GM23248 (cell line): ENCODE measurements at regions not wholly inside any gene's neighbourhood (a gene's known extent, or its start where the extent isn't known, plus 50 kb on each side); places are given as distances from the start of the nearest gene placed in this dataset.

Experiments used
- DNase-seq: peaks from one replicate; pipeline ENCODE4 v3.0.0-alpha.2; 2015
- H2AFZ ChIP-seq: fragments of 200-600 bp; sonication (generic); 2 replicates; pipeline ENCODE4 v1.6.1; 2016; ENCODE audit warnings: antibody characterized with exemption
- H3F3A ChIP-seq: fragments of 200-600 bp; sonication (generic); 2 replicates; pipeline ENCODE4 v1.6.1; 2016; ENCODE audit warnings: mild to moderate bottlenecking, antibody characterized with exemption, mixed run types; ENCODE audit not compliant: insufficient read depth
- H3K27ac ChIP-seq: fragments of 200-600 bp; sonication (generic); 2 replicates; pipeline ENCODE4 v1.5.1; 2016; ENCODE audit warnings: mild to moderate bottlenecking
- H3K27me3 ChIP-seq: fragments of 200-600 bp; sonication (generic); replicated peaks from 2 replicates; pipeline ENCODE4 v1.6.1; 2016; ENCODE audit warnings: mild to moderate bottlenecking; ENCODE audit not compliant: insufficient read depth
- H3K36me3 ChIP-seq: fragments of 200-600 bp; sonication (generic); 2 replicates; pipeline ENCODE4 v1.6.1; 2016; ENCODE audit warnings: low read depth, mild to moderate bottlenecking
- H3K4me1 ChIP-seq: fragments of 200-600 bp; sonication (generic); 2 replicates; pipeline ENCODE4 v1.6.1; 2016; ENCODE audit warnings: mild to moderate bottlenecking; ENCODE audit not compliant: insufficient read depth
- H3K4me2 ChIP-seq: fragments of 200-600 bp; sonication (generic); one replicate; pipeline ENCODE4 v1.6.1; 2016; ENCODE audit warnings: mild to moderate bottlenecking; ENCODE audit not compliant: unreplicated experiment
- H3K4me3 ChIP-seq: fragments of 200-600 bp; sonication (generic); 2 replicates; pipeline ENCODE4 v1.5.1; 2016; ENCODE audit warnings: mild to moderate bottlenecking
- H3K79me2 ChIP-seq: fragments of 200-600 bp; sonication (generic); 2 replicates; pipeline ENCODE4 v1.6.1; 2016; ENCODE audit warnings: mild to moderate bottlenecking; ENCODE audit not compliant: insufficient read depth
- H3K9ac ChIP-seq: fragments of 200-600 bp; sonication (generic); 2 replicates; pipeline ENCODE4 v1.6.1; 2016; ENCODE audit warnings: mild to moderate bottlenecking
- H3K9me2 ChIP-seq: fragments of 200-600 bp; sonication (generic); 2 replicates; pipeline ENCODE4 v1.6.1; 2016; ENCODE audit warnings: mixed run types, mild to moderate bottlenecking, moderate library complexity; ENCODE audit not compliant: insufficient read depth
- H3K9me3 ChIP-seq: fragments of 200-600 bp; sonication (generic); one replicate; pipeline ENCODE4 v1.6.1; 2017; ENCODE audit warnings: low read depth
- H4K20me1 ChIP-seq: fragments of 200-600 bp; sonication (generic); 2 replicates; pipeline ENCODE4 v1.6.0; 2016; ENCODE audit not compliant: insufficient read depth
- EZH2 ChIP-seq: fragments of 200-600 bp; sonication (generic); IDR thresholded peaks from 2 replicates; pipeline ENCODE4 v1.6.1; 2018; ENCODE audit warnings: antibody characterized with exemption, mild to moderate bottlenecking; ENCODE audit not compliant: insufficient read depth, poor library complexity, severe bottlenecking
- EZH2phosphoT487 ChIP-seq: fragments of 200-600 bp; sonication (generic); IDR thresholded peaks from 2 replicates; pipeline ENCODE4 v1.6.1; 2018; ENCODE audit warnings: antibody characterized with exemption, moderate library complexity, mild to moderate bottlenecking, low read depth; ENCODE audit not compliant: insufficient read depth
- WGBS, 2 experiments: methylation state at CpG; one replicate each; pipeline ENCODE4 v1.1.6; 2015 to 2017; ENCODE audit warnings: low lambda C conversion rate in 2 of 2, low coverage in 1 of 2; ENCODE audit errors: missing lambda C conversion rate in 2 of 2; 5-methylcytosine and 5-hydroxymethylcytosine counted together
- in situ Hi-C: fragments of 300-500 bp; cut with MboI; formaldehyde crosslinking; loops from 2 replicates; pipeline ENCODE4 v1.15.0; 2020

DNA sequence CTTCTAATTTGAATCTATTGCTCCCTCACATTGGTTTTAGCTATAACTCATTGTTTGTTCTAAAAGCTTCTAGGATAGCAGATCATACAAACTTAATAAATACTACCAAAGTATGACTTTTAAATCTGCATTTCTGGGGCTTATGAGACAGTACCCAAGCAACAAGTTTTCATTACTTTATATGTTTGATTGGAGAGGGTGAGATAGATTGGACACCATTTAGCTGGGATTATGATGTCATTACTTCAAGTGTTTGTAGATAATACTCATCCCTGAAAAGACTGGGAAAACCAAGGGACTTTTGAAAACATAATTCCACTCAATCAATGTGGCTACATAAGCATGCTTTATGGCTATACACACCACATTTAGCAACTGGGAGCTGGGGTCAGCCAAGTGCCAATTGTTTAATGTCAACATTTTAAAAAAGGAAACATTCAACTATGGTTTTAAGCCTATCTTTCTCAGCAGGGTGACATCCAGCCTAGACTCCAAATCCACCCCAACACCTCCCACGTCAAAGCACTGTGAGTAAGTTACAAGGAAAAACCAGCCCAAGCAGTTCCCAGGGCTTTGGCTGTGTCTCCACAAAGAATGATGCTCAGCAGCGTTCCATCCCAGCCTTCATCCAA lies 119.9 kb downstream of the ETAA1 start:
- H3K9ac ChIP-seq = peak overlapping the region; percentile 30; the same call in 1 of the 2 replicates
- H3K4me3 ChIP-seq = no peak overlapping the region
- peaks cover 42% of the 10 kb centered on the region for H3F3A ChIP-seq
- in situ Hi-C loops = no loop called here
- no peaks in the 10 kb centered on the region for H3K36me3 ChIP-seq
- no peaks in the 10 kb centered on the region for H3K27me3 ChIP-seq
- no peaks in the 10 kb centered on the region for H3K79me2 ChIP-seq
- no peak overlapping the region for H2AFZ ChIP-seq
- peak; percentile 90 for DNase-seq
- H3K4me1 ChIP-seq = peaks cover 31% of the 10 kb centered on the region
- H4K20me1 ChIP-seq = no peaks in the 10 kb centered on the region
- H3K9me3 ChIP-seq = no peaks in the 10 kb centered on the region
- WGBS, 2 experiments = 17 to 22% methylated on average over 2 of the region's 2 CpGs
- H3K9me2 ChIP-seq = no peaks in the 10 kb centered on the region
- H3K4me2 ChIP-seq = peak overlapping the region; percentile 39
- peak overlapping the region; percentile 63 for H3K27ac ChIP-seq
- TF ChIP-seq EZH2phosphoT487 (peak; percentile 79; the same call in 1 of the 2 replicates), EZH2 (no peak)

DNA sequence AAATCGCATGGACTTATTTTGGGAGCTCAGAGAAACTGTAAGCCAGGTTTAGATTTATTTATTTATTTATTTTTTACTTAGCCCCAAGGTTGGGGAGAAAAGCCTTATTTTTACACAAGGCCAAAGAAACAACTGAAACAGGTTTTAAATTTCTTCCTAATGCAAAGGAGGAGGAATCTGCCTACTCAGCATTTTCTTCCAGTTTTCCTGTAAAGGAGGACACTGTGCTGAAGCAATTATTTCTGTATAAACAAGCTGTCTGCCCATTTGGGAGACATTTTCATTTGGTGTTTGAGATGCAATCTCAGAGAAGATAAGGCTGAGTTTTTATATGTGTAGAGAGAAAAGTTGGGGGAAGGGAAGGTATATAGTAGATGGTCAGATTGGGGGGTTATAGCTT lies 125.0 kb downstream of the ETAA1 start:
- Histone ChIP-seq H3K27ac (no peak overlapping the region), H3K9me3 (no peaks in the 10 kb centered on the region), H3K4me2 (no peak overlapping the region), H3K27me3 (no peaks in the 10 kb centered on the region), H2AFZ (no peak overlapping the region), H3K9ac (no peak overlapping the region), H3K4me1 (peaks cover 17% of the 10 kb centered on the region), H3K36me3 (no peaks in the 10 kb centered on the region), H3K79me2 (no peaks in the 10 kb centered on the region), H3K9me2 (no peaks in the 10 kb centered on the region), H4K20me1 (no peaks in the 10 kb centered on the region), H3F3A (peaks cover 14% of the 10 kb centered on the region), H3K4me3 (no peak overlapping the region)
- no peak for TF ChIP-seq EZH2
- no peak for TF ChIP-seq EZH2phosphoT487
- DNase-seq = no peak
- WGBS, 2 experiments = 95 to 100% methylated on average over 1 of the region's 1 CpG
- in situ Hi-C loops = no loop called here

DNA sequence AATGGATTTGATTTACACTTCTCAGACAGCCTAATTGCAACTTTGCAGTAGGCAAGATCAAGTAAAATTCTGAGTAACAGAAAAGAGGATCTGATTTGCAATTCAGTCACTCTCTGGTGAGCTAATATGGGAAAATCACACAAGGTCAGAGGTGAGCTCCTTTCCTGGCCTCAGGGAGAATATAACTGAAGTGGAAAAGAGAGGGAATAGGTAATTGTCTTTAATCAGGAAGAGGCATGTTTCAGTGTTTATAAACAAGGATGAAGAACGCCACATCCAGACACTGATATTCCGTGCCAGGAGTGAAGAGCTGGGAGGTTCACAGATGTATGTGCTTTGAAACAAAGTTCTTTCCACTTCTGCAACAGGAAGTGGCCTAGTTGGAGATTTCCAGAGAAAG lies 127.1 kb downstream of the ETAA1 start:
- no peaks in the 10 kb centered on the region for H3K27me3 ChIP-seq
- no peak overlapping the region for H3K27ac ChIP-seq
- DNase-seq = no peak
- no peak overlapping the region for H3K4me3 ChIP-seq
- no peak overlapping the region for H2AFZ ChIP-seq
- no peak overlapping the region for H3K9ac ChIP-seq
- 0 out of 2 replicates have a peak, but pooled peaks cover 4% of the 10 kb centered on the region for H3F3A ChIP-seq
- WGBS, 2 experiments = 83 to 88% methylated on average over 2 of the region's 2 CpGs
- no peaks in the 10 kb centered on the region for H3K9me3 ChIP-seq
- H3K9me2 ChIP-seq = no peaks in the 10 kb centered on the region
- no peaks in the 10 kb centered on the region for H3K79me2 ChIP-seq
- peaks cover 10% of the 10 kb centered on the region for H3K4me1 ChIP-seq
- in situ Hi-C loops = no loop called here
- no peak overlapping the region for H3K4me2 ChIP-seq
- H3K36me3 ChIP-seq = no peaks in the 10 kb centered on the region
- H4K20me1 ChIP-seq = no peaks in the 10 kb centered on the region
- no peak for TF ChIP-seq EZH2
- TF ChIP-seq EZH2phosphoT487 = no peak

DNA sequence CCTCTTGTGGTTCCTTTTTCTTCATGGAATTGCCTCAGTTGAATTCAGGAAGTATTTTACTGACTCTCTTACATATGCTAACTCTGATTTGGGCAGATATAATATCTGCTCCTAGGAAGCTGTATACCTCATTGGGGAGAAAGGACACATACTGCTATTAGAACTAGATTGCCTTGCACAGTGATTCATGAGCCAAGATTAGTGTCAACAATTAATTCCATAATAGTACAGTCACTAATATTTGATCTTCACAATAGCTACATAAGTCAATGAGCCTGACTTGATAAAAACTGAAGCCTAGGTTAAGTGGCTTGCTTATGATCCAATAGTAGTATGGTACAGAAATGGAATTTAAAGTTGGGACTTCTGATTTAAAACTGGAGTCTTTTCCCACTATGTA lies 127.6 kb downstream of the ETAA1 start:
- in situ Hi-C loops = no loop called here
- no peaks in the 10 kb centered on the region for H3K9me3 ChIP-seq
- no peak for TF ChIP-seq EZH2phosphoT487
- no peak for TF ChIP-seq EZH2
- no peak overlapping the region for H3K4me3 ChIP-seq
- no peak overlapping the region for H2AFZ ChIP-seq
- H3F3A ChIP-seq = 0 out of 2 replicates have a peak, but pooled peaks cover 4% of the 10 kb centered on the region
- H3K36me3 ChIP-seq = no peaks in the 10 kb centered on the region
- H3K27ac ChIP-seq = no peak overlapping the region
- no peaks in the 10 kb centered on the region for H3K9me2 ChIP-seq
- no peaks in the 10 kb centered on the region for H4K20me1 ChIP-seq
- no peak overlapping the region for H3K9ac ChIP-seq
- DNase-seq = no peak
- no peaks in the 10 kb centered on the region for H3K79me2 ChIP-seq
- peaks cover 10% of the 10 kb centered on the region for H3K4me1 ChIP-seq
- H3K4me2 ChIP-seq = no peak overlapping the region
- no peaks in the 10 kb centered on the region for H3K27me3 ChIP-seq

GRCh38 chr2:67526283-67526682 lies 129.2 kb downstream of the ETAA1 start:
- no peak overlapping the region for H3K9ac ChIP-seq
- peak; percentile 65 for DNase-seq
- in situ Hi-C loops = no loop called here
- H3F3A ChIP-seq = 0 out of 2 replicates have a peak, but pooled peaks cover 4% of the 10 kb centered on the region
- H3K9me3 ChIP-seq = no peaks in the 10 kb centered on the region
- no peaks in the 10 kb centered on the region for H3K36me3 ChIP-seq
- WGBS, 2 experiments = 10 to 13% methylated on average over 4 of the region's 4 CpGs
- H3K4me1 ChIP-seq = peaks cover 10% of the 10 kb centered on the region
- TF ChIP-seq EZH2phosphoT487 = no peak
- no peak for TF ChIP-seq EZH2
- H4K20me1 ChIP-seq = no peaks in the 10 kb centered on the region
- H3K9me2 ChIP-seq = no peaks in the 10 kb centered on the region
- no peaks in the 10 kb centered on the region for H3K79me2 ChIP-seq
- no peaks in the 10 kb centered on the region for H3K27me3 ChIP-seq
- H2AFZ ChIP-seq = peak overlapping the region; percentile 37
- H3K27ac ChIP-seq = peak overlapping the region; percentile 37; the same call in 1 of the 2 replicates
- peak overlapping the region; percentile 7 for H3K4me2 ChIP-seq
- no peak overlapping the region for H3K4me3 ChIP-seq
